WTC11 (cell line): ENCODE measurements at regions not wholly inside any gene's neighbourhood (a gene's known extent, or its start where the extent isn't known, plus 50 kb on each side); places are given as distances from the start of the nearest gene placed in this dataset.

Source experiments
- ATAC-seq: fragments of 200-7000 bp; cut with Tn5 transposase; 2 replicates; pipeline ENCODE4 v1.10.0; 2021; ENCODE audit warnings: mild to moderate bottlenecking, moderate library complexity
- CTCF ChIA-PET: fragments of 300-600 bp; sonication (Branson Sonifier 250); formaldehyde crosslinking; loops from one replicate; lab custom pipeline; 2021; ENCODE audit warnings: antibody characterized with exemption; lab: Charles Lee
- POLR2A ChIA-PET: fragments of 350-600 bp; sonication (Branson Sonifier 250); formaldehyde crosslinking; loops from one replicate; lab custom pipeline; 2021; ENCODE audit warnings: antibody characterized with exemption; lab: Charles Lee
- DNase-seq: peaks from one replicate; pipeline ENCODE4 v3.0.0; 2021; ENCODE audit warnings: low spot score
- H3K27ac Mint-ChIP-seq: 2 replicates; pipeline ENCODE4 v1.8.0; 2021; ENCODE audit warnings: mixed read lengths
- H3K27me3 Mint-ChIP-seq: 2 replicates; pipeline ENCODE4 v1.8.0; 2021; ENCODE audit warnings: low read depth, mild to moderate bottlenecking, moderate library complexity, mixed read lengths
- H3K36me3 Mint-ChIP-seq: 2 replicates; pipeline ENCODE4 v1.8.0; 2021; ENCODE audit warnings: mixed read lengths
- H3K4me1 Mint-ChIP-seq: 2 replicates; pipeline ENCODE4 v1.8.0; 2022; ENCODE audit warnings: mixed read lengths
- H3K4me3 Mint-ChIP-seq: 2 replicates; pipeline ENCODE4 v1.8.0; 2021; ENCODE audit warnings: mild to moderate bottlenecking, moderate library complexity, mixed read lengths
- H3K9me3 Mint-ChIP-seq: 2 replicates; pipeline ENCODE4 v1.8.0; 2021; ENCODE audit warnings: mixed read lengths
- ATF3 ChIP-seq: sonication (generic); formaldehyde crosslinking; conservative IDR thresholded peaks from 2 replicates; pipeline ENCODE4 v1.8.1; 2022; ENCODE audit warnings: mild to moderate bottlenecking, missing genetic modification reagents
- ATF6 ChIP-seq: sonication (generic); formaldehyde crosslinking; IDR thresholded peaks from 2 replicates; pipeline ENCODE4 v1.8.1; 2023; ENCODE audit warnings: mild to moderate bottlenecking, missing genetic modification reagents
- CBFB ChIP-seq: sonication (generic); formaldehyde crosslinking; IDR thresholded peaks from 2 replicates; pipeline ENCODE4 v1.8.1; 2022; ENCODE audit warnings: mild to moderate bottlenecking, low read depth, missing genetic modification reagents
- CTCF ChIP-seq: fragments of 200-600 bp; IDR thresholded peaks from 2 replicates; pipeline ENCODE4 v1.8.0; 2022; ENCODE audit warnings: antibody characterized with exemption
- GTF2I ChIP-seq: fragments of 250-450 bp; sonication (Bioruptor Pico); conservative IDR thresholded peaks from 2 replicates; pipeline ENCODE4 v1.4.0; 2021; ENCODE audit warnings: mild to moderate bottlenecking
- JUN ChIP-seq: sonication (generic); formaldehyde crosslinking; IDR thresholded peaks from 2 replicates; pipeline ENCODE4 v1.8.0; 2023; ENCODE audit warnings: mild to moderate bottlenecking, missing genetic modification reagents
- KAT7 ChIP-seq: sonication (generic); formaldehyde crosslinking; IDR thresholded peaks from 2 replicates; pipeline ENCODE4 v1.8.1; 2023; ENCODE audit warnings: missing genetic modification reagents, mild to moderate bottlenecking, borderline replicate concordance
- MAX ChIP-seq: sonication (generic); formaldehyde crosslinking; IDR thresholded peaks from 2 replicates; pipeline ENCODE4 v1.8.0; 2022; ENCODE audit warnings: mild to moderate bottlenecking, missing genetic modification reagents
- MYBL2 ChIP-seq: sonication (generic); formaldehyde crosslinking; IDR thresholded peaks from 2 replicates; pipeline ENCODE4 v1.8.1; 2023; ENCODE audit warnings: mild to moderate bottlenecking, moderate library complexity, missing genetic modification reagents
- NR1H2 ChIP-seq: sonication (generic); formaldehyde crosslinking; IDR thresholded peaks from 2 replicates; pipeline ENCODE4 v1.9.0; 2021; ENCODE audit warnings: mild to moderate bottlenecking, moderate library complexity, missing genetic modification reagents
- OVOL2 ChIP-seq: fragments of 250-450 bp; sonication (Bioruptor Pico); IDR thresholded peaks from 2 replicates; pipeline ENCODE4 v1.9.0; 2021; ENCODE audit warnings: mild to moderate bottlenecking, borderline replicate concordance
- PRDM15 ChIP-seq: sonication (generic); formaldehyde crosslinking; IDR thresholded peaks from 2 replicates; pipeline ENCODE4 v1.8.0; 2022; ENCODE audit warnings: missing genetic modification reagents
- RELA ChIP-seq: sonication (generic); formaldehyde crosslinking; IDR thresholded peaks from 2 replicates; pipeline ENCODE4 v1.8.1; 2022; ENCODE audit warnings: missing genetic modification reagents, mild to moderate bottlenecking, borderline replicate concordance
- RORB ChIP-seq: fragments of 250-450 bp; sonication (Bioruptor Pico); IDR thresholded peaks from 2 replicates; pipeline ENCODE4 v1.9.0; 2021; ENCODE audit warnings: mild to moderate bottlenecking
- SMAD3 ChIP-seq: sonication (generic); formaldehyde crosslinking; IDR thresholded peaks from 2 replicates; pipeline ENCODE4 v1.8.0; 2022; ENCODE audit warnings: missing genetic modification reagents, mild to moderate bottlenecking, borderline replicate concordance
- TCF7 ChIP-seq: sonication (generic); formaldehyde crosslinking; IDR thresholded peaks from 2 replicates; pipeline ENCODE4 v1.8.0; 2022; ENCODE audit warnings: mild to moderate bottlenecking, low read depth, missing genetic modification reagents, moderate library complexity
- TEAD1 ChIP-seq: sonication (generic); formaldehyde crosslinking; IDR thresholded peaks from 2 replicates; pipeline ENCODE4 v1.8.0; 2022; ENCODE audit warnings: mild to moderate bottlenecking, missing genetic modification reagents
- TEAD4 ChIP-seq: sonication (generic); formaldehyde crosslinking; IDR thresholded peaks from 2 replicates; pipeline ENCODE4 v1.8.0; 2022; ENCODE audit warnings: mild to moderate bottlenecking, missing genetic modification reagents
- ZNF138 ChIP-seq: sonication (generic); formaldehyde crosslinking; conservative IDR thresholded peaks from 2 replicates; pipeline ENCODE4 v1.8.1; 2022; ENCODE audit warnings: mild to moderate bottlenecking, moderate library complexity, missing genetic modification reagents
- ZNF219 ChIP-seq: sonication (generic); formaldehyde crosslinking; IDR thresholded peaks from 2 replicates; pipeline ENCODE4 v1.8.0; 2023; ENCODE audit warnings: missing genetic modification reagents, mild to moderate bottlenecking, borderline replicate concordance
- ZNF232 ChIP-seq: sonication (generic); formaldehyde crosslinking; IDR thresholded peaks from 2 replicates; pipeline ENCODE4 v1.8.0; 2022; ENCODE audit warnings: mild to moderate bottlenecking, missing genetic modification reagents
- ZNF263 ChIP-seq: sonication (generic); formaldehyde crosslinking; IDR thresholded peaks from 2 replicates; pipeline ENCODE4 v1.8.1; 2022; ENCODE audit warnings: low read depth, mild to moderate bottlenecking, moderate library complexity, missing genetic modification reagents
- ZNF512 ChIP-seq: sonication (generic); formaldehyde crosslinking; IDR thresholded peaks from 2 replicates; pipeline ENCODE4 v1.8.1; 2022; ENCODE audit warnings: missing genetic modification reagents, borderline replicate concordance

GRCh38 chr17:11109106-11109505 lies 131.9 kb upstream of the SHISA6 start:
- H3K27me3 Mint-ChIP-seq: peaks cover 15% of the 10 kb centered on the region
- ChIA-PET CTCF (no interaction called here), POLR2A (no interaction called here)
- no peak overlapping the region for H3K27ac Mint-ChIP-seq
- H3K4me1 Mint-ChIP-seq: no peaks in the 10 kb centered on the region
- peaks cover 64% of the 10 kb centered on the region for H3K9me3 Mint-ChIP-seq
- no peak for TF ChIP-seq KAT7 (CRISPR knock-in tag)
- TF ChIP-seq GTF2I (CRISPR knock-in tag): no peak
- no peak for TF ChIP-seq ATF3 (CRISPR knock-in tag)
- TF ChIP-seq ZNF138 (CRISPR knock-in tag): no peak
- no peak for TF ChIP-seq ZNF219 (CRISPR knock-in tag)
- no peak for TF ChIP-seq ATF6
- TF ChIP-seq OVOL2 (CRISPR knock-in tag): no peak
- no peak for TF ChIP-seq ZNF512
- TF ChIP-seq RELA (CRISPR knock-in tag): no peak
- no peak for TF ChIP-seq ZNF232 (CRISPR knock-in tag)
- TF ChIP-seq CBFB (CRISPR knock-in tag): no peak
- no peak for TF ChIP-seq ZNF263 (CRISPR knock-in tag)
- no peak for TF ChIP-seq MAX
- TF ChIP-seq JUN (CRISPR knock-in tag): no peak
- TF ChIP-seq RORB (CRISPR knock-in tag): no peak
- no peak for TF ChIP-seq TEAD1 (CRISPR knock-in tag)
- TF ChIP-seq NR1H2 (CRISPR knock-in tag): no peak
- no peak for TF ChIP-seq MYBL2 (CRISPR knock-in tag)
- no peak for TF ChIP-seq TEAD4
- TF ChIP-seq SMAD3 (CRISPR knock-in tag): no peak
- ATAC-seq: no peak
- H3K36me3 Mint-ChIP-seq: peaks cover 58% of the 10 kb centered on the region
- H3K4me3 Mint-ChIP-seq: no peak overlapping the region
- DNase-seq: no peak

- H3K27ac Mint-ChIP-seq: no peak overlapping the region
- no peak overlapping the region for H3K4me3 Mint-ChIP-seq
- H3K36me3 Mint-ChIP-seq: peaks cover 52% of the 10 kb centered on the region
- ChIA-PET POLR2A (no interaction called here), CTCF (no interaction called here)
- TF ChIP-seq JUN (CRISPR knock-in tag): no peak
- ATAC-seq: no peak
- H3K27me3 Mint-ChIP-seq: peaks cover 11% of the 10 kb centered on the region
- no peaks in the 10 kb centered on the region for H3K4me1 Mint-ChIP-seq
- DNase-seq: no peak
- H3K9me3 Mint-ChIP-seq: peaks cover 58% of the 10 kb centered on the region
Observed at GRCh38 chr17:11105141-11105540, 135.9 kb upstream of the SHISA6 start.

- POLR2A ChIA-PET: no interaction called here
Observed at GRCh38 chr17:11097121-11097520, 143.9 kb upstream of the SHISA6 start.

More at GRCh38 chr17:11097121-11097520, 143.9 kb upstream of the SHISA6 start:
- ATAC-seq (no peak), DNase-seq (no peak)
- TF ChIP-seq TCF7 (CRISPR knock-in tag) (no peak), CTCF (no peak), PRDM15 (CRISPR knock-in tag) (no peak)
- Mint-ChIP-seq H3K9me3 (peaks cover 25% of the 10 kb centered on the region), H3K4me1 (no peaks in the 10 kb centered on the region), H3K4me3 (no peak overlapping the region), H3K27me3 (peaks cover 4% of the 10 kb centered on the region; the same call in 1 of the 2 replicates), H3K36me3 (peaks cover 45% of the 10 kb centered on the region), H3K27ac (no peak overlapping the region)
- CTCF ChIA-PET: no interaction called here
